HepG2 (cell line): ENCODE measurements at regions not wholly inside any gene's neighbourhood (a gene's known extent, or its start where the extent isn't known, plus 50 kb on each side); places are given as distances from the start of the nearest gene placed in this dataset.

ENCODE experiments used
- CTCF ChIP-seq: sonication (generic); formaldehyde crosslinking; IDR thresholded peaks from 2 replicates; pipeline ENCODE4 v1.5.0; 2020; ENCODE audit warnings: mild to moderate bottlenecking, missing genetic modification reagents, moderate library complexity
- E2F5 ChIP-seq: sonication (generic); formaldehyde crosslinking; conservative IDR thresholded peaks from 2 replicates; pipeline ENCODE4 v1.4.0; 2020; ENCODE audit warnings: missing genetic modification reagents
- IKZF5 ChIP-seq: IDR thresholded peaks from 2 replicates; pipeline ENCODE4 v1.6.1; 2018; ENCODE audit warnings: missing genetic modification reagents, mild to moderate bottlenecking, missing compliant biosample characterization
- MZF1 ChIP-seq: sonication (generic); formaldehyde crosslinking; IDR thresholded peaks from 2 replicates; pipeline ENCODE4 v1.8.1; 2023; ENCODE audit warnings: mild to moderate bottlenecking, missing genetic modification reagents, borderline replicate concordance
- NR2F6 ChIP-seq, 2 experiments: IDR thresholded peaks; 2 replicates each; pipeline ENCODE4 v1.6.1; 2016; ENCODE audit warnings: antibody characterized with exemption in 1 of 2, mild to moderate bottlenecking in 1 of 2
- PBX3 ChIP-seq: sonication (generic); formaldehyde crosslinking; IDR thresholded peaks from 2 replicates; pipeline ENCODE4 v1.8.1; 2023; ENCODE audit warnings: missing genetic modification reagents, inconsistent platforms, borderline replicate concordance
- POLR2A ChIP-seq, 2 experiments: IDR thresholded peaks; 2 replicates each; pipeline ENCODE4 v1.6.1; 2011; ENCODE audit warnings: low read depth in 2 of 2, low read length in 2 of 2, mild to moderate bottlenecking in 1 of 2, moderate library complexity in 1 of 2; ENCODE audit not compliant: insufficient read depth in 1 of 2
- POLR2AphosphoS2 ChIP-seq: IDR thresholded peaks from 2 replicates; pipeline ENCODE4 v1.6.1; 2011; ENCODE audit warnings: low read depth, low read length, improper control_type of control experiment
- RBFOX2 ChIP-seq: fragments of 200-400 bp; formaldehyde crosslinking; IDR thresholded peaks from 2 replicates; pipeline ENCODE4 v1.6.1; 2017; ENCODE audit warnings: low read depth, mild to moderate bottlenecking, low read length
- SNAPC4 ChIP-seq: sonication (generic); formaldehyde crosslinking; IDR thresholded peaks from 2 replicates; pipeline ENCODE4 v1.4.0; 2020; ENCODE audit warnings: mild to moderate bottlenecking, missing genetic modification reagents
- ZFP1 ChIP-seq: IDR thresholded peaks from 2 replicates; pipeline ENCODE4 v1.6.1; 2016
- ZNF274 ChIP-seq: sonication (generic); formaldehyde crosslinking; IDR thresholded peaks from 2 replicates; pipeline ENCODE4 v1.5.1; 2020; ENCODE audit warnings: mild to moderate bottlenecking, missing genetic modification reagents

- TF ChIP-seq SNAPC4 (CRISPR knock-in tag) (no peak), MZF1 (CRISPR knock-in tag) (no peak), CTCF (CRISPR knock-in tag) (no peak), IKZF5 (CRISPR knock-in tag) (no peak), E2F5 (CRISPR knock-in tag) (no peak), NR2F6 (IDR thresholded peaks at IDR 0.05) (no peak), NR2F6 (CRISPR knock-in tag; IDR thresholded peaks at IDR 0.05) (no peak), POLR2A (IDR thresholded peaks at IDR 0.05; ENCODE audit: insufficient read depth in 1 of 2, low read depth in 2 of 2, low read length in 2 of 2) (no peak), PBX3 (no peak), RBFOX2 (no peak), POLR2AphosphoS2 (no peak), ZFP1 (CRISPR knock-in tag) (no peak), ZNF274 (CRISPR knock-in tag) (no peak)
Observed at GRCh38 chr9:87357600-87357999, 140.1 kb upstream of the DAPK1 start.
